ENCODE measurements at regions not wholly inside any gene's neighbourhood (a gene's known extent, or its start where the extent isn't known, plus 50 kb on each side); places are given as distances from the start of the nearest gene placed in this dataset.

DNA sequence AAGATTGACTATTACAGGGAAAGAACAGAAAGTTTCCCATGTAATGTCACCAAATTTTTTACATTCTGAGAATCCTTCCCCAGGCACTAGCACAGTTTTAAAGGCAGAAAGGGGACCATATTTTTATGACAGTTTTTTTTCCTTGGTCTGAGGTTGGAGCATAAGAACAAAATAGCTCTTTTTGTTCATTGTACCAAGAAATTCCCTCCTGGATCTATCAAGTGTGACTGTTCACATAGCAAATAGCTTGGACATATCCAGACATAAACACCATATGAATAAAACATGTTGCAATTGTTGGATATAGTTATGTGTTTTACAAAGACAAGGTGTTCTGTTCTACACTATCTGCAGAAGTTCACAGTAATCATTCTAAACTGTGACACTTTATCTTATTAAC, 182.4 kb upstream of the ADGRL2 start:
- DNase-seq (ENCODE audit: low read depth in 2 of 2) = no peak

DNA sequence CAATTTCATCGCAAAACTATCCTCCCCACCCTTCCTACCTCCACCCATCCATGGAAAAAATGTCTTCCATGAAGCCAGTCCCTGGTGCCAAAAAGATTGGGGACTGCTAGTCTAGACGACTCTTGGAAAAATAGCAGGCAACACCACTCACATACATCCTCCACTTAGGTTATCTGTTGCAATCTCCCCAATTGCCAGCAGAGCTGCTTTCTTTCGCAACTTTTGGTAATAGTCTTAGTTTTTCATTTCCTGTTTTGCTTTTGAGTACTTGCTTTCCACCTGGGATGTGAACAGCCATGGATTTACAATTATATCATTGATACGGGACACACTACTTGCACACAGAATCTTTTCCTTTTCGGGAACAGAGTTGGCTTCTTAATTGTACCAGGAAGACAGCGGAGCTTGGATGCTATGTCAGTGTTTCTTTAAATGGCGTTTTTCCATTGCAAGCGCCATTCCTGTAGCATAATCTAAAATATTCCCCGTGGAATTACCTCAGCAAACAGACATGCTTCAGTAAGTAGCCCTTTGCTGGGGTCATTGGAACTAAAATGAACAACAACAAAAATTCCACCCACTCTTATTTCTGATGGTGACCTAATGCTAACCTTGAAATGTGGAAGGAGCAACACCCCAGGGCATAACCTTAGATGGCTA, 183.3 kb upstream of the ADGRL2 start:
- DNase-seq (ENCODE audit: low read depth in 2 of 2) = no peak

GRCh38 chr1:81613803-81614202, 186.9 kb upstream of the ADGRL2 start:
- DNase-seq (ENCODE audit: low read depth in 2 of 2) = no peak

DNA sequence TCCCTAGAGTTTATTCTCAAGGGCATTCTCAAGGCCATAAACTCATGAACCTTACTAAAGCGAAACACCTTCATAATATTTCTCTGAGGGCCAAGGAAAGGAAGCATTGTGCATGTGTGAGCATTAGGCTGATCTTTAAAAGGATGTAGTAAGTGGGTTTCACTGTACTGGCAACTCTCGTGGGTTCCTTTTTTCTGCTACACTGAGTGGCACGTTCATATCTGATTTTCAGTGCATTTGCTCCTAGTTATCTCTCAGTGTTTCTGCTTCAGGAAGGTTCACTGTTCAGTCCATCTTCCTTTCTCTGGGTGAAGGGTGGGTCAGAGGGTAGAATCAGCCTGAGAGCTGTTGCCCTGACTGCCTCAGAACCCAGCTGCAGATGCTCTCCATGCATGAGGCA, 192.8 kb upstream of the ADGRL2 start:
- no peak for DNase-seq (ENCODE audit: low read depth in 2 of 2)

DNA sequence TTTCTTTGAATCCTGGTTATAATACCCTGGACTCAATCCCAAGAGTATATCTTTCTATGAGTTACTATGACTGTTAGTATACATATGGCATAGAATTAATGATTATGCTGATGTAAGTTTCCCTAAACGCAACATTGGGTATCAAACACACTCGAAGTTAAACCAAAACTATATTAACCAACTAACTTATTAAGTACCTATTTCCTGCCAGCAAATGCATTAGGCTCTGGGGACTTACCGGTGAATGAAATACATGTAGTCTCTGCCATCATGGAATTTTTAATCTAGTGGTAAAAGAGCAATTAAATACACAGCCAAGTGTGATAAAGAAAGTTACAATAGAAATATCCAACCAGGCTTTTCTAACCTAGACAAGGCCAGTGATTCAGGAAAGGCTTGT, 193.6 kb upstream of the ADGRL2 start:
- DNase-seq (ENCODE audit: low read depth in 2 of 2) = no peak

DNA sequence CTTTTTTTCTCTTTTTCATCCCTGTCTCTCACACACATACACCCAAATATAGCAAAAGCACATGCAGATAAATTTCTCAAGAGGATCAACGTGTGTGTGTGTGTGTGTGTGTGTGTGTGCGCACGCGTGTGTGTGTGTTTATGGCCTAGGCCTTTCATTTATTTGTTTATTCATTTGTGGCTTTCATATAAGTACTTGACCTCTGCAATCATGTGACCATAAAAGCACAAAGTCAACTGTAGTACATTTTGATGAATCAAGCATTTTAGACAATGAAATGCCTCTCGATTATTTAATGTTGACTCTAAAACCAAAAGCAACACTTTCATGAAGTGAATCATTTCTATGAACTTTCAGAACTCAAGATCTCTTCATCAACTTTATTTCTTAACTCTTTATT, 194.1 kb upstream of the ADGRL2 start:
- no peak for DNase-seq (ENCODE audit: low read depth in 2 of 2)

DNA sequence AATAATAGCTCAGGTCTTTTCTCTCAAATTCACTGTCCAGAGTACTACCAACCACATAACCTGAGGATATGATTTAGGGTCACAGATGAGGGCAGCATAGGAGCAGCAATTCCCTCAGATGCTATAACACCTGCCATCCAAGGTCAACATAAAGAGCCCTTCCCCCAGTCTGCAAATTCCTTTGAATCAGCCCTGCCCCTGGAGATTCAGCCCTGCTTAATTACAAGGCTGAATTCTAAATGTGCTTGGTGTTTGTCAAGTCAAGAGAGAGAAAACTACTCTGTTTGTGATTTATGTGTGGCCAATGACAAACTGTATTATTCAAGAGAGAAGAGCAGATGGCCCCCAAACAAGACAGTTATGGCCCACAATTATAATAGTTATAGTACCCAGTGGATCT, 195.7 kb upstream of the ADGRL2 start:
- DNase-seq (ENCODE audit: low read depth in 2 of 2) = no peak

DNA sequence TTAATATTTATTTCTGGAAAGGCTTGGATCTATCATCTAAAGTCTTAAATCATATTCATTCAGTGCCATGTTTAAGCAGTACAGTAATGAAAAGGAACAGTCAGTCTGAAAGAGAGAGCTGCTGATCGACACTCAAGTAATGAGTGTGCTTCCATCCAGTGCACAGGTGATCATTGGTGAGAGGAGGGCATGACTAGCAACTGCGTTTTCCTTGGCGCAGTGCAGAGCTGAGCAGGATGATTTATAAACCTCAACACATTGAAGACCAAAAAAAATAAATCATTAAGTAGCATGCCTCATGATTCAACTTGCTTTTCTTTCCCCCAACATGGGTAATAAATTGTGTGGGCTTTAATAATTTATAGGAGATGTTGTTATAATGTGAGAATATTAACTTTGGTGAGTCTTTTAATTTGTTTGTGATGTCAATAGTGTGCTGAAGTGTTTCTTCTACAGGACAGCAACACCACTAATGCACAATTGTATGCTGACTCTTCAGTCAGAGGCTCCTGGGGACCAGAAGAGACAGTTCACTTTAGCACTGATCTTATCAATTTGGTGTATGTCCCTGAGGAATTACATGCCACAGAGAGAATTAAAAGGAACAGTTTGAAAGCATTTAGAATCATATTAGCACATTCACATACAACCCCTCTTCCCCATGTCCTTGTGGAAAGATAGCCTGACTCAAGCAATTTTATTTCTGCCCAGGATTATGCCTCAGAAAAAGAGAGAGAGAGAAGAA, 199.7 kb upstream of the ADGRL2 start:
- no peak for DNase-seq (ENCODE audit: low read depth in 2 of 2)

DNA sequence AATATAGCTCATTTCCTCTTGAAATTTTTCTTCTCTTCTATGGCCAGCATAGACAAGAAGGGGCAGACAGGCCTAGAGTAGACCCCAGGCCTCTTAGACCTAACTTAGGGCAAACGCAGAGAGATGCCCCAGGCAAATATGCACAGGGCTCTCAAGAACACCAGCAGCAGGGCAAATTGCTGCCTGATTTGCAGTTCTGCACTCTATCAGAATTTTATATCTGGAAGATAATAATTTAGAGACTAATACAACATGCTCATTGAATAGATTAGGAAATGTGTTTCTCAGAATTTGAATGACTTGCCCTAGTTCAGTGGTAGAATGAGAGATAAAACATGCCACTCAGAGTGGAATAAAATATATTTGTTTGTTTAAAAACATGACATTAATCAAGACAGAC, 200.4 kb upstream of the ADGRL2 start:
- no peak for DNase-seq (ENCODE audit: low read depth in 2 of 2)

DNA sequence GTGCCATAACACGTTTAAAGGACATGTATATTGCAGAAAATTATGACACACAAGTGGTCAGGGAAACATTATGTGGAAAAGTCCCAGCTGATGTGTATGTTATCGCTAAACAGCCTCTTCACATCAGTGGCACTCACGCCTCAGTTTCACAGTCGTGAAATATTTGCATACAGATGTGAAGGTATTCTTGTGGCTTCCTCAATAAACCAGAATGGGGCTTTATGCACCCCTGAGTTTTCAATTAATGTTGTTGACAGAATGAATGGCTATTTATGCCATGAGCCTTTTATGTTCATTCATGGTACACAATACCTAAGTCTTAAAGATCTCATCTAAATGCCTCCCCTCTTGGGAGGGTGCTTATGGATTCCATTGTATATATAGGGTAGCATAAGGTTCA, 202.1 kb upstream of the ADGRL2 start:
- DNase-seq (ENCODE audit: low read depth in 2 of 2) = no peak

GRCh38 chr1:81597720-81598426, 202.9 kb upstream of the ADGRL2 start:
- DNase-seq (ENCODE audit: low read depth in 2 of 2) = no peak

DNA sequence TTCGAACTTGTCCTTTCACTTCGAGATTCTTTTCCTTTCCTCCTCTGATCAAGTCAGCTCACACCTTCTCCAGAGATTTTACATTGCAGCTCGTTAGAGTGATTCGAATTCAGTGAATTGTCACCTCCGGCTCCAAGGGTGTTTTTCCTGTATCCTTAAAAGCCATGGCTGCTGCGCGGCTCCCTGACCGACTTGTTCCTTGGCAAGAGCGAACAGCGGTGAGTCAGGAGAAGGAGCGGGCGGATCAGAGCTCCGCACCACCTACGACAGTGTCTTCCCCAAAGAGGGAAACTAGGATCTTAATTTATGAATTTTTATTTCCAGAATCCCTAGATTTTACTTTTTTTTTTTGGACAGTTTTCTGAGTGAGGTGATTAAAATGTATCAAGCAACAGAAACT, 204.4 kb upstream of the ADGRL2 start:
- no peak for DNase-seq (ENCODE audit: low read depth in 2 of 2)

DNA sequence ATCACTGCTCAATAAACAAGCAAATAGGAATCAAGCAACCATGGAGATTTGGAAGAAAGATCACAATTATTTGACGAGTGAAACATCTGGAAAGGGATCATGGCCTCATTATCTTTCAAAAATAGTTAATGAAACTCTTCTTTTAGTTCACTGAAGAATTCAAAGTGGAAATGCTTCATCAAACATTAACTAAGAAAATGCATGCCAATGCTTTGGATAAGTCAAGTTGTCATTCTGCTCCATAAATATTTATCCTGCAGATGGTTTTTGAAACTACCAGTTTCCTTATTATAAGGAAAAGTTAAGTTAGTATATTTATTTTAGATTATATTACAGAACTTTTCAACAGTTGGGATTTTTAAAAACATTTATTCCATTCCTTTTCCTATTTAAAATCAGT, 206.5 kb upstream of the ADGRL2 start:
- DNase-seq (ENCODE audit: low read depth in 2 of 2) = no peak

GRCh38 chr1:81592233-81592632, 208.5 kb upstream of the ADGRL2 start:
- DNase-seq (ENCODE audit: low read depth in 2 of 2) = no peak

GRCh38 chr1:81590171-81590570, 210.6 kb upstream of the ADGRL2 start:
- DNase-seq (ENCODE audit: low read depth in 2 of 2) = no peak

GRCh38 chr1:81588149-81588548, 212.6 kb upstream of the ADGRL2 start:
- no peak for DNase-seq (ENCODE audit: low read depth in 2 of 2)

DNA sequence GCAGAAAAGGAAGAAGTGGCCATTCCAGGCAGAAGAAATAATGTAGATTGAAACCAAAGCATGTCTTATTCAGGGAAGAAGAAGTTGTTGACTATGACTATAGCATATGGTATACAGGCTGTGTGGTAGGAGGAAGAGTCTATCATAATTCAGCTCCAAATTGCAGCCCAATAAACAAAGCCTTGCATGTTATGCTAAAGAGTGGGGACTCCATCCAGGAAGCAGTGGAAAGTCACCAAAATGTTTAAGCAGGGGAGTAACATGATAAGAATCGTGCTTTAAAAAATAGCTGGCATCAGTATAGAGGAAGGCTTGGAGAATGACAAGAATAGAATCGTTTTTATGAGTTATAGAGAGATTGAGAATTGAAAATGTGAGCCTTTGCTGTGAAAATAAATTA, 213.3 kb upstream of the ADGRL2 start:
- no peak for DNase-seq (ENCODE audit: low read depth in 2 of 2)

GRCh38 chr1:81585371-81585770, 215.4 kb upstream of the ADGRL2 start:
- no peak for DNase-seq (ENCODE audit: low read depth in 2 of 2)

DNA sequence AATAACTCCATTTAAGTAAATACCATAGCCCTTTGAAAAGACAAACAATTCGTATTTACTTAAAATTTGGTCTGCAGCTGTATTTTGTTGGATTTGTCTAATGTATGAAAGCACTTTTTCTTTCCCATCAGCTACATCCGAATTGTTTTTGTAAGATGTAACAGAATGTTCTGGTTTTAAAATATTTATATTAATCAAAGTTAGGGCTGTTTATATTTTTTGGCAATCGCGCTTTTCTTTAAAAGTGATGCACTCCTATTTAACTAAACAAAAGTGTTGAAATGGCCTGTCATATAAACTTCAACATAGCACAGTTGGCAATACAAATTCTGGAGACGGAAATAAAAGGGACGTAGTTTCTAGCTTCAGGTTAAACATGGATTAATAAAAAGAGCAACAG, 216.3 kb upstream of the ADGRL2 start:
- no peak for DNase-seq (ENCODE audit: low read depth in 2 of 2)

DNA sequence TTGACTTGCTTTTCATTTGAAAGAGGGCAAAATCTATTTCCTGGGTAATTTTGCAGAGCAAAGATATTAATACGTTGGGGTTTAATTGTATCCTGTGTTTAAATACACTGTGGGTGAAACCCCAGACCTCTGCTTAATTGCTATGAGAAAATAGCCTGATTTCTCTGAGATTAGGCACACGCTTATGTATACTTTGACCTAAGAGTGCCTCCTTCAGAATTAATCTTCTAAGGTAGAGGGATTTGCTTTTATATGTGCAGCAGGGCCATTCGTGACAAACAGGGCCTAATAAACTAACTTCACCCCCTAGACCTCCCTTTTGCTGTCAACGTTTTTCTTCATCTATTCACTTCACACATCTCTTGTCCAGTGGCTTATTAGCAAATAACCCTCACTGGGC, 216.9 kb upstream of the ADGRL2 start:
- no peak for DNase-seq (ENCODE audit: low read depth in 2 of 2)

DNA sequence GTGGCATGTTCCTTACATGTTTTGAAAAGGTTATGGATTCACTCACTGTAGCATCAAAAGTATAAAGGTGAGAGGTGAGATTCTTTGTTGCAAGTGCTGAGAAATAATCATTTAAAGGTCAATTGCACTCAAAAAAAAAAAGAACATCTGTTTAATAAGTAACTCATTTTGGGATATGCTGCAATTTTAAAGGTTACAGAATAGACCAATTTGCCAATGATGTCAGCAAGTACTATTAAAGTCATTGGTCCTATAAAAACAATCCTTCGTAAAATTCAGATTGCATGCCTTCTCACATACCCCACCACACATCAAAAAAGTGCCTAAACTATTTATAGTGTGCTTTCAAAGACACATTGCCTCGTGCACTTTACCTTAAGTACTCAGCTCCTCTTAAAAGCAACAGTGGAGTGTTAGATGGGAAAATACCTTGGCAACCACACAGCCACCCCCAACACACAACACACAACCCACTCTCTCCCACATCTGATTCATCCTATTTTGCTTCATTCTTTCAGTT, 218.2 kb upstream of the ADGRL2 start:
- DNase-seq (ENCODE audit: low read depth in 2 of 2) = no peak

GRCh38 chr1:81578867-81579266, 221.9 kb upstream of the ADGRL2 start:
- DNase-seq (ENCODE audit: low read depth in 2 of 2) = no peak

Data from stimulated activated CD4-positive, alpha-beta T cell treated with anti-CD3 and anti-CD28 coated beads, Interleukin-12 subunit alpha, Interleukin-12 subunit beta, amount 100 ng/mL, for 24 hours (primary cell).